Upper lobe of left lung (tissue), 6 donors: ENCODE measurements at regions not wholly inside any gene's neighbourhood (a gene's known extent, or its start where the extent isn't known, plus 50 kb on each side); places are given as distances from the start of the nearest gene placed in this dataset.
A peak's percentile ranks its signal among the peaks of the same experiment; 100 is the strongest.
"Not testable (repeated sequence)": the region's sequence is repeated elsewhere in the genome, so short reads cannot be mapped to it uniquely, and the experiment has no call there.

Experiments used
- ATAC-seq, 2 donors: fragments of 200-7000 bp; cut with Tn5 transposase; one replicate each; pipeline ENCODE4 v1.9.1; 2022; ENCODE audit warnings: mild to moderate bottlenecking in 2 of 2, moderate library complexity in 2 of 2; ENCODE audit not compliant: low FRiP score in 2 of 2
- DNase-seq, 2 donors: peaks; one replicate each; pipeline ENCODE4 v3.0.0-alpha.2; 2019 to 2020
- H3K27ac ChIP-seq, 4 donors: fragments of 200-600 bp; sonication (generic); one replicate each; pipeline ENCODE4 v1.5.1; 2016 to 2019
- H3K27me3 ChIP-seq, 4 donors: fragments of 200-600 bp; sonication (generic); one replicate each; pipeline ENCODE4 v1.5.1; 2017 to 2019
- H3K36me3 ChIP-seq, 4 donors: fragments of 200-600 bp; sonication (generic); one replicate each; pipeline ENCODE4 v1.5.1; 2016 to 2019
- H3K4me1 ChIP-seq, 4 donors: fragments of 200-600 bp; sonication (generic); one replicate each; pipeline ENCODE4 v1.5.1; 2018 to 2019
- H3K4me3 ChIP-seq, 4 donors: fragments of 200-600 bp; sonication (generic); one replicate each; pipeline ENCODE4 v1.5.1; 2017 to 2019; ENCODE audit warnings: mild to moderate bottlenecking in 2 of 4, moderate library complexity in 1 of 4
- H3K9me3 ChIP-seq, 4 donors: fragments of 200-600 bp; sonication (generic); one replicate each; pipeline ENCODE4 v1.5.1; 2018 to 2019
- CTCF ChIP-seq, 6 experiments: fragments of 450-650 bp in 4 of 6; fragments of 200-600 bp in 2 of 6; sonication (generic) in 2 of 6; IDR thresholded peaks; one replicate each; pipeline ENCODE4 v1.5.1; 2016 to 2019; ENCODE audit warnings: antibody characterized with exemption in 6 of 6
- EP300 ChIP-seq, 4 donors: sonication (generic); formaldehyde crosslinking; IDR thresholded peaks; one replicate each; pipeline ENCODE4 v1.5.1; 2017; ENCODE audit warnings: antibody characterized with exemption in 4 of 4, control low read depth in 2 of 4
- POLR2A ChIP-seq, 4 donors: fragments of 450-650 bp; IDR thresholded peaks; one replicate each; pipeline ENCODE4 v1.5.1; 2016 to 2017; ENCODE audit warnings: antibody characterized with exemption in 4 of 4, mild to moderate bottlenecking in 2 of 4
- POLR2AphosphoS5 ChIP-seq, 2 donors: sonication (generic); formaldehyde crosslinking; IDR thresholded peaks; one replicate each; pipeline ENCODE4 v1.5.1; 2017; ENCODE audit warnings: antibody characterized with exemption in 2 of 2
- WGBS, 2 donors: methylation state at CpG; one replicate each; pipeline ENCODE4 v1.1.5; 2017 to 2018; 5-methylcytosine and 5-hydroxymethylcytosine counted together
- donor health status: DM: no; HTN: no; CAD: no; lungs with moderate emphysema.
- donor health status: DM: no; HTN: yes; CAD: no; lungs with severe emphysema.

DNA sequence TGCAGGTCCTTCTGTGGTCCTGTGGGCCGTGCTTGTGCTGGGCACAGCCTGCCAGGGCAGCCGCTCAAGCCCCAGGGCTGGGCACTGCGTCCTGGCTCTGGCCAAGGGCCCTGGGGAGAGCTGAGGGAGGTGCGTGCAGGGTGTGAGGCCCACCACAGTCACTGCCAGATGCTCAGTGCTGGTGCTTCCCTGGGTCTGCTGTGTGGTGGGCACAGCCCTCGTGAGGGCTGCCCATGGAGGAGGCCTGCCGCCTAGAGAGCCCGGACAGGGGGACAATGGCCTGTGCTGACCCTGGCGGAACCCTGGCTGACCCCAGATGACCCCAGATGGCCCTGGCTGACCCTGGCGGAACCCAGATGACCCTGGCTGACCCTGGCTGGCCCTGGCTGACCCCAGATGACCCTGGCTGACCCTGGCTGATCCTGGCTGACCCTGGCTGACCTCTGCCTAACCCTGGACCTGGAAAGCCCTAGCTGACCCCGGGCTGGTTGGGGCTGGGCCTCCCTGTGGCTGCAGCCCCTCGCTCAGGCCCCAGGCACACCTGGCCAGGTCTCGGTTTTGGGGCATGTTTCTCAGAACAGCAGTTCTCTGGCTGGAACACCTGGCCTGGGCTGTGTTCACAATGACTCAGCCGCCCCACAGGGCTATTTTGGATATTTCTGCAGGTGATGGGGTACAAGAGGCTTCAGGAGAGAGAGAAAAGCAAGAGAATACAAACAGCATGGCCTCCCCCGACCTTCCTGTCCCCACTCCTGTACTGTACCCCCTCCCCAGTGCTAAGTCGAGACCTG, 55.4 kb downstream of the TMEM121 start:
- peak in 1 of 2 donors; percentile 64 for DNase-seq
- TF ChIP-seq CTCF (IDR thresholded peaks at IDR 0.05): no peak
- TF ChIP-seq EP300 (IDR thresholded peaks at IDR 0.05): no peak
- no peak for TF ChIP-seq POLR2A (IDR thresholded peaks at IDR 0.05)
- TF ChIP-seq POLR2AphosphoS5 (IDR thresholded peaks at IDR 0.05): no peak
- H3K27ac ChIP-seq: peak overlapping the region in 1 of 4 donors; percentile 46
- H3K27me3 ChIP-seq: no peaks in the 10 kb centered on the region
- H3K36me3 ChIP-seq: no peaks in the 10 kb centered on the region
- no peak overlapping the region for H3K4me3 ChIP-seq
- ATAC-seq: no peak
- H3K4me1 ChIP-seq: no peaks in the 10 kb centered on the region
- H3K9me3 ChIP-seq: no peaks in the 10 kb centered on the region
- 63 to 85% methylated on average over 5 to 11 of the region's 15 CpGs for WGBS, 2 donors

DNA sequence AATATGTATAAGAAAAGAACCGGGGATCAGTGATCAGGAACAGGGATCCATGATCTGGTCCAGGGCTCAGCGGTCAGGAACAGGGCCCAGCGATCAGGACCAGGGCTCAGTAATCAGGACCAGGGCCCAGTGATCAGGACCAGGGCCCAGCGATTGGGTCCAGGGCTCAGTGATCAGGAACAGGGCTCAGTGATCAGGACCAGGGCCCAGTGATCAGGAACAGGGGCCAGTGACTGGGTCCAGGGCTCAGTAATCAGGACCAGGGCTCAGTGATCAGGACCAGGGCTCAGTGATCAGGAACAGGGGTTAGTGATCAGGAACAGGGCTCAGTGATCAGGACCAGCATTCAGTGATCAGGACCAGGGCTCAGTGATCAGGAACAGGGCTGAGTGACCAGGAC, 56.3 kb downstream of the TMEM121 start:
- WGBS, 2 donors: 69 to 74% methylated on average over 4 of the region's 4 CpGs
- Histone ChIP-seq H3K27me3 (no peaks in the 10 kb centered on the region), H3K4me3 (no peak overlapping the region), H3K9me3 (no peaks in the 10 kb centered on the region), H3K36me3 (no peaks in the 10 kb centered on the region), H3K27ac (no peak overlapping the region), H3K4me1 (no peaks in the 10 kb centered on the region)
- no peak for TF ChIP-seq CTCF (IDR thresholded peaks at IDR 0.05)
- no peak for TF ChIP-seq POLR2A (IDR thresholded peaks at IDR 0.05)
- TF ChIP-seq EP300 (IDR thresholded peaks at IDR 0.05): no peak
- TF ChIP-seq POLR2AphosphoS5 (IDR thresholded peaks at IDR 0.05): no peak
- ATAC-seq (peak; percentile 63 to 90), DNase-seq (peak in 1 of 2 donors; percentile 15)

DNA sequence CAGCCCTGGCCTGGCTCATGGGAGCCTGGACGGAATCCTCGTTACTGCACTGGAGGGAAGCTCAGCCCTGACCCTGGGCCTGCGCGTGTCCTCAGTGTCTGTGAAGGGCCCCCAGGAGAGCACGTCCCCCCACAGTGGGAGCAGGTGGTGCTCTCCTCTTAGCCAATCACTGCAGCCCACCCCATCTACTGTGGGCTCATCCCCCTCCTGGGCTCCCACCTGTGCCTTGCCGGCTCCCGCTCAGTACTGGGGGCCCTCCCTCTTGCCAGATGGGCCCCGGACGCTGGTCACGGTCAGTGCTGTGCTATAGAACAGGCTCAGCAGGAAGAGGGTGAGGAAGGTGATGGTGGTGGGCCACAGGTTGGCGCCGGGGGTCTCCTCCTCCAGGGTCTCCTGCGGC, 57.5 kb downstream of the TMEM121 start:
- not testable (repeated sequence) for H3K36me3 ChIP-seq, H3K27ac ChIP-seq, H3K9me3 ChIP-seq, H3K27me3 ChIP-seq, ATAC-seq, H3K4me3 ChIP-seq, H3K4me1 ChIP-seq
- 100% methylated on average over 3 of the region's 13 CpGs; no CpG with 5 or more reads in 1 of the 2 donors for WGBS, 2 donors
- DNase-seq: peak in 1 of 2 donors; percentile 41

- H3K4me1 ChIP-seq, H3K9me3 ChIP-seq, H3K36me3 ChIP-seq, DNase-seq, H3K27me3 ChIP-seq, H3K27ac ChIP-seq, ATAC-seq, H3K4me3 ChIP-seq: not testable (repeated sequence)
- 84 to 90% methylated on average over 2 of the region's 2 CpGs for WGBS, 2 donors
These were observed 58.9 kb downstream of the TMEM121 start for GRCh38 chr14:105585290-105585689.

- ATAC-seq: not testable (repeated sequence)
- peak in 1 of 2 donors; percentile 33 for DNase-seq
- WGBS, 2 donors: 46% methylated on average over 3 of the region's 5 CpGs; no CpG with 5 or more reads in 1 of the 2 donors
These were observed 59.3 kb downstream of the TMEM121 start for GRCh38 chr14:105585722-105586121.

GRCh38 chr14:105586144-105586872, 59.9 kb downstream of the TMEM121 start:
- H3K36me3 ChIP-seq, ATAC-seq, H3K4me3 ChIP-seq, H3K27ac ChIP-seq, H3K9me3 ChIP-seq, H3K27me3 ChIP-seq, H3K4me1 ChIP-seq: not testable (repeated sequence)
- 49 to 76% methylated on average over 2 to 4 of the region's 16 CpGs for WGBS, 2 donors
- DNase-seq: peak in 1 of 2 donors; percentile 34

More at GRCh38 chr14:105585722-105586121, 59.3 kb downstream of the TMEM121 start:
- not testable (repeated sequence) for H3K36me3 ChIP-seq, H3K4me3 ChIP-seq, H3K4me1 ChIP-seq, H3K9me3 ChIP-seq, H3K27ac ChIP-seq, H3K27me3 ChIP-seq

- not testable (repeated sequence) for H3K9me3 ChIP-seq, H3K27me3 ChIP-seq, H3K36me3 ChIP-seq, H3K27ac ChIP-seq, H3K4me1 ChIP-seq, ATAC-seq, H3K4me3 ChIP-seq
- DNase-seq: peak in 1 of 2 donors; percentile 21
- no CpG with 5 or more reads among the region's 19 CpGs for WGBS, 2 donors
These were observed 60.7 kb downstream of the TMEM121 start for GRCh38 chr14:105587034-105587433.

- H3K27me3 ChIP-seq, H3K4me1 ChIP-seq, H3K9me3 ChIP-seq, H3K4me3 ChIP-seq, ATAC-seq, H3K36me3 ChIP-seq, H3K27ac ChIP-seq: not testable (repeated sequence)
- peak in 1 of 2 donors; percentile 70 for DNase-seq
- WGBS, 2 donors: 93% methylated on average over 26 of the region's 37 CpGs; no CpG with 5 or more reads in 1 of the 2 donors
These were observed 61.3 kb downstream of the TMEM121 start for GRCh38 chr14:105587482-105588235.
